OCI-LY7 (cell line): ENCODE measurements at regions not wholly inside any gene's neighbourhood (a gene's known extent, or its start where the extent isn't known, plus 50 kb on each side); places are given as distances from the start of the nearest gene placed in this dataset.

Experiments
- EZH2phosphoT487 ChIP-seq: fragments of 200-600 bp; sonication (generic); IDR thresholded peaks from 2 replicates; pipeline ENCODE4 v1.6.1; 2018; ENCODE audit warnings: low read depth, borderline replicate concordance, mild to moderate bottlenecking, mixed run types, antibody characterized with exemption, low read length, moderate library complexity, mixed read lengths
- TF ChIP-seq, protein P1 (sequence below): fragments of 200-600 bp; sonication (generic); conservative IDR thresholded peaks from 2 replicates; pipeline ENCODE4 v1.5.1; 2014; ENCODE audit warnings: mild to moderate bottlenecking, antibody characterized with exemption, low read length, moderate library complexity, mixed read lengths

DNA sequence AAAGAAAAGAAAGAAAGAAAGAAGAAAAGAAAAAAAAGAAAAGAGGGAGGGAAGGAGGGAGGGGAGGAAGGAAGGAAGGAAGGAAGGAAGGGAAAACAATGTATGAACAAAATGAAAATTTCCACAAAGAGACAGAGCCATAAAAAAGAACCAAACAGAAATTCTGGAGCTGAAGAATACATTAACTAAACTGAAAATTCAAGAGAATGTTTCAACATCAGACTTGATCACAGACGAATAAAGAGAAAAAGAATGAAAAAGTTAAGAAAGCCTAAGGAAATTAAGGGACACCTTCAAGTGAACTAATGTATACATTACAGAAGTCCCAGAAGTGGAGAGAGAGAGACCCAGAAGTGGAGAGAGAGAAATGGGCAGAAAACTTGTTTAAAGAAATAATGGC lies 60.9 kb upstream of the RAB6C start:
- TF ChIP-seq, protein P1, sequence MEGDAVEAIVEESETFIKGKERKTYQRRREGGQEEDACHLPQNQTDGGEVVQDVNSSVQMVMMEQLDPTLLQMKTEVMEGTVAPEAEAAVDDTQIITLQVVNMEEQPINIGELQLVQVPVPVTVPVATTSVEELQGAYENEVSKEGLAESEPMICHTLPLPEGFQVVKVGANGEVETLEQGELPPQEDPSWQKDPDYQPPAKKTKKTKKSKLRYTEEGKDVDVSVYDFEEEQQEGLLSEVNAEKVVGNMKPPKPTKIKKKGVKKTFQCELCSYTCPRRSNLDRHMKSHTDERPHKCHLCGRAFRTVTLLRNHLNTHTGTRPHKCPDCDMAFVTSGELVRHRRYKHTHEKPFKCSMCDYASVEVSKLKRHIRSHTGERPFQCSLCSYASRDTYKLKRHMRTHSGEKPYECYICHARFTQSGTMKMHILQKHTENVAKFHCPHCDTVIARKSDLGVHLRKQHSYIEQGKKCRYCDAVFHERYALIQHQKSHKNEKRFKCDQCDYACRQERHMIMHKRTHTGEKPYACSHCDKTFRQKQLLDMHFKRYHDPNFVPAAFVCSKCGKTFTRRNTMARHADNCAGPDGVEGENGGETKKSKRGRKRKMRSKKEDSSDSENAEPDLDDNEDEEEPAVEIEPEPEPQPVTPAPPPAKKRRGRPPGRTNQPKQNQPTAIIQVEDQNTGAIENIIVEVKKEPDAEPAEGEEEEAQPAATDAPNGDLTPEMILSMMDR: no peak
- no peak for TF ChIP-seq EZH2phosphoT487
